Peyer's patch (tissue), 4 donors: ENCODE measurements at regions not wholly inside any gene's neighbourhood (a gene's known extent, or its start where the extent isn't known, plus 50 kb on each side); places are given as distances from the start of the nearest gene placed in this dataset.

Experiments
- CTCF ChIP-seq, 6 experiments: fragments of 450-650 bp in 4 of 6; fragments of 200-600 bp in 2 of 6; sonication (generic) in 1 of 6; IDR thresholded peaks; one replicate each; pipeline ENCODE4 v1.5.1; 2017 to 2019; ENCODE audit warnings: antibody characterized with exemption in 6 of 6, mild to moderate bottlenecking in 3 of 6, moderate library complexity in 1 of 6
- POLR2A ChIP-seq, 2 donors: fragments of 450-650 bp; IDR thresholded peaks; one replicate each; pipeline ENCODE4 v1.5.1; 2017; ENCODE audit warnings: antibody characterized with exemption in 2 of 2, mild to moderate bottlenecking in 2 of 2, moderate library complexity in 2 of 2

DNA sequence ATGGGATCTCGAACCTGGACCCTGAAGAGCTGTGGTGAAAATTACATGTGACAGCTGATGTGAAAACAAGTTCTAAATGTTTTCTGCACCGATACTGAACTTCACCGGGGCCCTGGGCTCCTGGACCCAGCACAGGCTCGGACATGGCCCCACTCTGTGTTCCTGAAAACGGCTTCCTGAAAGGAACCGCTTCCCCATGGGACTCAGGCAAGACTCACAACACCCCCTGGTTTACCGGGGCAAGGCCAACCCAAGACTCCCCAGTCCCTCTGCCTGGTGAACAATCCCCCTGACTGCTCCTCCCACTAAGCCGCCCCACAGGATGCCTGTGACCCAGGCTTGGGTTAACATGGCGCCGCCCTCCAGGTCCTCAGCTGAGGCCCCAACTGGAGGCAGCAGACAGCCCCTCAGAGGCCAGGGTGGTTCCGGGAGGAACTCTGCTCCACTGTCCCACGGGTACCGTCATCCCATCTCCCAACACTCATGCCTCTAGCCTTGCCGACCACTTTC lies 124.5 kb upstream of the FOXD4L5 start:
- no peak for TF ChIP-seq CTCF (IDR thresholded peaks at IDR 0.05)
- no peak for TF ChIP-seq POLR2A (IDR thresholded peaks at IDR 0.05)
